Ovary (tissue), 7 donors: ENCODE measurements at regions not wholly inside any gene's neighbourhood (a gene's known extent, or its start where the extent isn't known, plus 50 kb on each side); places are given as distances from the start of the nearest gene placed in this dataset.

Source experiments
- DNase-seq, 5 donors: peaks; one replicate each; pipeline ENCODE4 v3.0.0-alpha.2; 2019 to 2020
- H3K27ac ChIP-seq, 2 donors: fragments of 200-600 bp; one replicate each; pipeline versions ENCODE4 v1.5.1 to v1.8.0; 2019 to 2022
- H3K27me3 ChIP-seq: fragments of 200-600 bp; one replicate; pipeline ENCODE4 v1.8.0; 2022
- H3K36me3 ChIP-seq: fragments of 200-600 bp; sonication (generic); one replicate; pipeline ENCODE4 v1.5.1; 2019
- H3K4me1 ChIP-seq: one replicate; pipeline ENCODE4 v1.8.1; 2013; ENCODE audit warnings: mild to moderate bottlenecking, moderate library complexity; ENCODE audit not compliant: insufficient read depth
- H3K4me3 ChIP-seq: fragments of 200-600 bp; sonication (generic); one replicate; pipeline ENCODE4 v1.5.1; 2017
- H3K9me3 ChIP-seq, 2 donors: fragments of 200-600 bp in 1 of 2; sonication (generic) in 1 of 2; one replicate each; pipeline versions ENCODE4 v1.5.1 to v1.8.1; 2013 to 2019; ENCODE audit warnings: mild to moderate bottlenecking in 1 of 2, moderate library complexity in 1 of 2
- CTCF ChIP-seq, 3 donors: fragments of 450-650 bp in 2 of 3; fragments of 200-600 bp in 1 of 3; IDR thresholded peaks; one replicate each; pipeline versions ENCODE4 v1.5.1 to v1.8.0; 2016 to 2022; ENCODE audit warnings: antibody characterized with exemption in 3 of 3, mild to moderate bottlenecking in 1 of 3
- EP300 ChIP-seq: sonication (generic); formaldehyde crosslinking; IDR thresholded peaks from one replicate; pipeline ENCODE4 v1.6.1; 2017; ENCODE audit warnings: antibody characterized with exemption
- POLR2A ChIP-seq: fragments of 450-650 bp; IDR thresholded peaks from one replicate; pipeline ENCODE4 v1.6.1; 2017; ENCODE audit warnings: antibody characterized with exemption, mild to moderate bottlenecking, moderate library complexity
- WGBS, 3 donors: extraction: QIAGEN DNeasy Blood & Tissue Kit in 1 of 3; methylation state at CpG; one replicate each; pipeline versions ENCODE4 v1.1.5 to v1.1.7; 2013 to 2017; 5-methylcytosine and 5-hydroxymethylcytosine counted together
- intact Hi-C, 4 donors: fragments of 100-400 bp; cut with DNase I; formaldehyde crosslinking; loops; one replicate each; pipeline versions ENCODE4 v1.11.0 to v1.15.1; 2022 to 2023
- donor health status: DM: no; HTN: no; CAD: no; lungs with moderate emphysema.
- donor health status: DM: no; HTN: no; CAD: no.
- donor health status: Bipolar disorder and iron deficiency.
- donor health status: DM: no; HTN: no; CAD: no.
- donor health status: DM: yes; HTN: yes; CAD: no.

GRCh38 chrX:87895421-87895820 is 377.8 kb downstream of the KLHL4 start:
- Histone ChIP-seq H3K4me1 (no peaks in the 10 kb centered on the region), H3K4me3 (no peak overlapping the region), H3K36me3 (no peaks in the 10 kb centered on the region), H3K27ac (no peak overlapping the region), H3K27me3 (no peaks in the 10 kb centered on the region), H3K9me3 (no peaks in the 10 kb centered on the region)
- TF ChIP-seq CTCF (IDR thresholded peaks at IDR 0.05) (no peak), EP300 (no peak), POLR2A (no peak)
- WGBS, 3 donors, result 49 to 64% (median 55%) methylated on average over 2 of the region's 2 CpGs
- intact Hi-C loops, result no loop called here
- DNase-seq, result no peak

GRCh38 chrX:87896057-87896456 is 378.5 kb downstream of the KLHL4 start:
- H3K27ac ChIP-seq, result no peak overlapping the region
- H3K9me3 ChIP-seq, result no peaks in the 10 kb centered on the region
- intact Hi-C loops, result no loop called here
- no peaks in the 10 kb centered on the region for H3K36me3 ChIP-seq
- DNase-seq, result no peak
- no peak for TF ChIP-seq CTCF (IDR thresholded peaks at IDR 0.05)
- H3K4me3 ChIP-seq, result no peak overlapping the region
- 45 to 60% (median 56%) methylated on average over 1 of the region's 1 CpG for WGBS, 3 donors
- H3K27me3 ChIP-seq, result no peaks in the 10 kb centered on the region
- H3K4me1 ChIP-seq, result no peaks in the 10 kb centered on the region

GRCh38 chrX:87900320-87900908 is 382.8 kb downstream of the KLHL4 start:
- Histone ChIP-seq H3K9me3 (no peaks in the 10 kb centered on the region), H3K4me3 (no peak overlapping the region), H3K27ac (no peak overlapping the region), H3K4me1 (no peaks in the 10 kb centered on the region), H3K27me3 (no peaks in the 10 kb centered on the region), H3K36me3 (no peaks in the 10 kb centered on the region)
- 65 to 69% (median 66%) methylated on average over 8 of the region's 8 CpGs for WGBS, 3 donors
- TF ChIP-seq POLR2A (no peak), CTCF (IDR thresholded peaks at IDR 0.05) (no peak), EP300 (no peak)
- DNase-seq, result no peak
- intact Hi-C loops, result no loop called here

GRCh38 chrX:87901060-87901459 is 383.5 kb downstream of the KLHL4 start:
- WGBS, 3 donors, result 10 to 14% (median 12%) methylated on average over 3 of the region's 3 CpGs
- Histone ChIP-seq H3K4me3 (no peak overlapping the region), H3K36me3 (no peaks in the 10 kb centered on the region), H3K27ac (no peak overlapping the region), H3K4me1 (no peaks in the 10 kb centered on the region), H3K9me3 (no peaks in the 10 kb centered on the region), H3K27me3 (no peaks in the 10 kb centered on the region)
- intact Hi-C loops, result no loop called here
- TF ChIP-seq POLR2A, result no peak
- no peak for TF ChIP-seq EP300
- TF ChIP-seq CTCF (IDR thresholded peaks at IDR 0.05), result no peak
- DNase-seq, result no peak
